Smooth muscle cell (in vitro differentiated cells): ENCODE measurements at regions not wholly inside any gene's neighbourhood (a gene's known extent, or its start where the extent isn't known, plus 50 kb on each side); places are given as distances from the start of the nearest gene placed in this dataset.

Experiments used
- DNase-seq: peaks from one replicate; lab custom pipeline; 2025; ENCODE audit not compliant: unreplicated experiment; lab: John Stamatoyannopoulos, UW
- H2AFZ ChIP-seq: fragments of 200-600 bp; sonication (generic); 2 replicates; pipeline ENCODE4 v1.6.0; 2016; ENCODE audit warnings: antibody characterized with exemption, low read depth, mild to moderate bottlenecking
- H3F3A ChIP-seq: fragments of 200-600 bp; sonication (generic); 2 replicates; pipeline ENCODE4 v1.6.0; 2017; ENCODE audit warnings: antibody characterized with exemption, low read depth
- H3K27ac ChIP-seq: fragments of 200-600 bp; sonication (generic); 2 replicates; pipeline ENCODE4 v1.5.1; 2016; ENCODE audit warnings: low read depth, mild to moderate bottlenecking
- H3K27me3 ChIP-seq: fragments of 200-600 bp; sonication (generic); 2 replicates; pipeline ENCODE4 v1.6.1; 2016; ENCODE audit warnings: low read depth, mild to moderate bottlenecking
- H3K36me3 ChIP-seq: fragments of 200-600 bp; sonication (generic); 2 replicates; pipeline ENCODE4 v1.5.1; 2016; ENCODE audit warnings: low read depth
- H3K4me1 ChIP-seq: fragments of 200-600 bp; sonication (generic); 2 replicates; pipeline ENCODE4 v1.5.1; 2016; ENCODE audit warnings: low read depth
- H3K4me2 ChIP-seq: fragments of 200-600 bp; sonication (generic); 2 replicates; pipeline ENCODE4 v1.6.0; 2016; ENCODE audit warnings: mild to moderate bottlenecking
- H3K4me3 ChIP-seq: fragments of 200-600 bp; sonication (generic); 2 replicates; pipeline ENCODE4 v1.5.1; 2016; ENCODE audit warnings: mild to moderate bottlenecking
- H3K79me2 ChIP-seq: fragments of 200-600 bp; sonication (generic); 2 replicates; pipeline ENCODE4 v1.6.0; 2016; ENCODE audit warnings: low read depth, mild to moderate bottlenecking
- H3K9ac ChIP-seq: fragments of 200-600 bp; sonication (generic); 2 replicates; pipeline ENCODE4 v1.6.0; 2016; ENCODE audit warnings: low read depth
- H3K9me3 ChIP-seq: fragments of 200-600 bp; sonication (generic); replicated peaks from 2 replicates; pipeline ENCODE4 v1.5.1; 2016; ENCODE audit warnings: low read depth
- H4K20me1 ChIP-seq: fragments of 200-600 bp; sonication (generic); 2 replicates; pipeline ENCODE4 v1.6.0; 2016; ENCODE audit warnings: low read depth
- WGBS: methylation state at CpG from one replicate; pipeline ENCODE4 v1.1.7; 2016; ENCODE audit warnings: low lambda C conversion rate; 5-methylcytosine and 5-hydroxymethylcytosine counted together
- TF ChIP-seq, protein P1 (sequence below): fragments of 200-600 bp; sonication (generic); IDR thresholded peaks from 2 replicates; pipeline ENCODE4 v1.5.1; 2017; ENCODE audit warnings: borderline replicate concordance, mild to moderate bottlenecking, antibody characterized with exemption; ENCODE audit not compliant: insufficient read depth, poor library complexity, severe bottlenecking

DNA sequence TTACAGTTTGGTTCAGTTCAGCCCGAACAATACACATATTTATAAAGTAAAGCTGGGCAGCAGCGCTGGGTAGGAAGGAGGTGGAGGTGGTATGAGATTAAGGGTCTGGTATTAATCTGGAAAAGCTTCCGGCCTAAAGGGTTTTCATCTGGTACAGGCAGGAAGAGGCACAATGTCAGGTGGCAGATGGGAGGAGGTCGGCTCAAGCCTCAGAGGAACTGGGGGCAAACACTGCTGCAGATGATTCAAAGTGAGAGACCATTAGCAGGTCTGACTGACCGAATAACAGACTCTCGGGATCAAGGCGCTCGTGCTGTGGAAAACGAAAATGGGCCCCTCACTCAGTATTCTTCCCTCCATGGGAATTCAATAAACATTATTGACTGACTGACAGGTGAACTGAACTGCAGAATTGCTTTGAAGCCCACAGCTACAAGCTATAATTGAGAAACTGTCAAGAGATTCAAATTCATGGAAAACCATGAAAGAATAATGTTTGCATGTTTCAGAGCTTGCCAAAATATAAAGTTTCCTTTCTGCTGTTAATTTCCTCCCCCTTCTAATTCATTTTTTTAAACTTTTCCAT, 75.3 kb downstream of the TMEM167A start:
- H3K27me3 ChIP-seq: no peaks in the 10 kb centered on the region
- H3K4me3 ChIP-seq: no peak overlapping the region
- 89% methylated on average over 9 of the region's 9 CpGs for WGBS
- H3K9me3 ChIP-seq: no peaks in the 10 kb centered on the region
- H3K4me1 ChIP-seq: peaks cover 15% of the 10 kb centered on the region
- TF ChIP-seq, protein P1, sequence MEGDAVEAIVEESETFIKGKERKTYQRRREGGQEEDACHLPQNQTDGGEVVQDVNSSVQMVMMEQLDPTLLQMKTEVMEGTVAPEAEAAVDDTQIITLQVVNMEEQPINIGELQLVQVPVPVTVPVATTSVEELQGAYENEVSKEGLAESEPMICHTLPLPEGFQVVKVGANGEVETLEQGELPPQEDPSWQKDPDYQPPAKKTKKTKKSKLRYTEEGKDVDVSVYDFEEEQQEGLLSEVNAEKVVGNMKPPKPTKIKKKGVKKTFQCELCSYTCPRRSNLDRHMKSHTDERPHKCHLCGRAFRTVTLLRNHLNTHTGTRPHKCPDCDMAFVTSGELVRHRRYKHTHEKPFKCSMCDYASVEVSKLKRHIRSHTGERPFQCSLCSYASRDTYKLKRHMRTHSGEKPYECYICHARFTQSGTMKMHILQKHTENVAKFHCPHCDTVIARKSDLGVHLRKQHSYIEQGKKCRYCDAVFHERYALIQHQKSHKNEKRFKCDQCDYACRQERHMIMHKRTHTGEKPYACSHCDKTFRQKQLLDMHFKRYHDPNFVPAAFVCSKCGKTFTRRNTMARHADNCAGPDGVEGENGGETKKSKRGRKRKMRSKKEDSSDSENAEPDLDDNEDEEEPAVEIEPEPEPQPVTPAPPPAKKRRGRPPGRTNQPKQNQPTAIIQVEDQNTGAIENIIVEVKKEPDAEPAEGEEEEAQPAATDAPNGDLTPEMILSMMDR: no peak
- H2AFZ ChIP-seq: no peak overlapping the region
- no peaks in the 10 kb centered on the region for H3F3A ChIP-seq
- no peaks in the 10 kb centered on the region for H3K36me3 ChIP-seq
- no peak overlapping the region for H3K27ac ChIP-seq
- DNase-seq: no peak
- H3K9ac ChIP-seq: no peak overlapping the region
- H3K79me2 ChIP-seq: no peaks in the 10 kb centered on the region
- H3K4me2 ChIP-seq: no peak overlapping the region
- no peaks in the 10 kb centered on the region for H4K20me1 ChIP-seq

GRCh38 chr5:83000922-83001321, 76.3 kb downstream of the TMEM167A start:
- H3K36me3 ChIP-seq: no peaks in the 10 kb centered on the region
- DNase-seq: no peak
- TF ChIP-seq, protein P1: no peak
- H3K27ac ChIP-seq: no peak overlapping the region
- H2AFZ ChIP-seq: no peak overlapping the region
- no peaks in the 10 kb centered on the region for H3F3A ChIP-seq
- H3K9ac ChIP-seq: no peak overlapping the region
- no peaks in the 10 kb centered on the region for H3K79me2 ChIP-seq
- H3K4me3 ChIP-seq: no peak overlapping the region
- 36% methylated on average over 1 of the region's 1 CpG for whole genome bisulfite sequencing
- H3K4me1 ChIP-seq: peaks cover 15% of the 10 kb centered on the region
- peak overlapping the region; percentile 52 for H3K4me2 ChIP-seq
- H3K9me3 ChIP-seq: no peaks in the 10 kb centered on the region
- no peaks in the 10 kb centered on the region for H3K27me3 ChIP-seq
- H4K20me1 ChIP-seq: no peaks in the 10 kb centered on the region

DNA sequence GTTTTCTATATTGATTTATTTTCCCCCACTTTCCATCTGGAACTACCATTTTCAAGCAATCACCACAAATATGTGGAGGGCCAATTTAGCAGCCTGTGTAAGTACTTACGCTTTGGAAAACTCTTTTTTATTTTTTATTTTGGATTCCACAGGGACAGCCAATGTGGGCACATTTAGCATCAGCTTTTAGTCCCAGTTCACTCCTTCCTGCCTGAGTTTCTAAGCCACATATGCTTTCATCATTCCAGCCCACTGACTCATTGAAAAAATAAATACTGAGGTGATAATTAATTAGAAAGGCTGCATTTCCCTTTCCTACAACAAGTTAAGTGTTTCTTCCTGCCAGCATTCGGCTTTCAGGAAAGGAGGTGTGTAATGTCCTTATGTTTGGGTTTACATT, 76.8 kb downstream of the TMEM167A start:
- no peaks in the 10 kb centered on the region for H3K79me2 ChIP-seq
- H3K27me3 ChIP-seq: no peaks in the 10 kb centered on the region
- H3K4me3 ChIP-seq: no peak overlapping the region
- peak overlapping the region; percentile 29 for H2AFZ ChIP-seq
- H3K4me2 ChIP-seq: peak overlapping the region; percentile 52
- no peaks in the 10 kb centered on the region for H3K9me3 ChIP-seq
- no peaks in the 10 kb centered on the region for H4K20me1 ChIP-seq
- peak overlapping the region; percentile 2 for H3K27ac ChIP-seq
- H3K36me3 ChIP-seq: no peaks in the 10 kb centered on the region
- WGBS: 18% methylated on average over 2 of the region's 2 CpGs
- H3K4me1 ChIP-seq: peaks cover 15% of the 10 kb centered on the region
- no peak overlapping the region for H3K9ac ChIP-seq
- no peak for DNase-seq
- H3F3A ChIP-seq: no peaks in the 10 kb centered on the region
- TF ChIP-seq, protein P1: no peak

DNA sequence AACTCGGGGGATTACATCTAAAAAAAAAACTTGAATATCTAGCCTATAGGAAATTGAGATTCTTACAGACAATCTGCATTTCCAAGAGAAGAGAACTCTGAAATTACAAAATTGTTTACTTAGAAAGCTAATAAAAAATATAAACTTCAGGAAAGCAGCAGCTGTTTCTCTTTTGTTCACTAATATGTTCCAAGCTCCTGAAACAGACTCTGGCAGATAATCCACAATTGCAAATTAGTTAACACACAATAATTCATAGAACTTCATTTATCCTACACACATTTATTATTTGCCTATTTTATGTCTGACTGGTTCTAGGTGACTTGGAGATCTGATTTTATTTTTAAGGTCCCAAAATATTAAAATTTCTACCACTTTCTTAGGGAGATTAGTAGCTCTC, 83.8 kb downstream of the TMEM167A start:
- Histone ChIP-seq H3K36me3 (no peaks in the 10 kb centered on the region), H3F3A (no peaks in the 10 kb centered on the region), H3K27me3 (no peaks in the 10 kb centered on the region), H3K4me3 (no peak overlapping the region), H4K20me1 (no peaks in the 10 kb centered on the region), H3K27ac (no peak overlapping the region), H3K9me3 (no peaks in the 10 kb centered on the region), H3K4me1 (no peaks in the 10 kb centered on the region), H3K79me2 (no peaks in the 10 kb centered on the region), H2AFZ (no peak overlapping the region), H3K4me2 (no peak overlapping the region), H3K9ac (no peak overlapping the region)
- DNase-seq: no peak
- 78% methylated on average over 1 of the region's 1 CpG for WGBS
- TF ChIP-seq, protein P1: no peak
